Osteocyte (in vitro differentiated cells): ENCODE measurements at regions not wholly inside any gene's neighbourhood (a gene's known extent, or its start where the extent isn't known, plus 50 kb on each side); places are given as distances from the start of the nearest gene placed in this dataset.

Experiments used
- DNase-seq: peaks from one replicate; pipeline ENCODE4 v3.0.0; 2021; ENCODE audit warnings: mixed read lengths; ENCODE audit not compliant: unreplicated experiment; ENCODE audit errors: extremely low spot score
- H3K27ac Mint-ChIP-seq: one replicate; pipeline ENCODE4 v1.8.0; 2021; ENCODE audit warnings: mild to moderate bottlenecking, mixed read lengths; ENCODE audit not compliant: unreplicated experiment
- H3K27me3 Mint-ChIP-seq: one replicate; pipeline ENCODE4 v1.8.0; 2021; ENCODE audit warnings: mixed read lengths; ENCODE audit not compliant: unreplicated experiment
- H3K36me3 Mint-ChIP-seq: one replicate; pipeline ENCODE4 v1.8.0; 2021; ENCODE audit warnings: mixed read lengths; ENCODE audit not compliant: unreplicated experiment
- H3K4me1 Mint-ChIP-seq: one replicate; pipeline ENCODE4 v1.8.0; 2021; ENCODE audit warnings: mixed read lengths; ENCODE audit not compliant: unreplicated experiment
- H3K4me3 Mint-ChIP-seq: one replicate; pipeline ENCODE4 v1.8.0; 2021; ENCODE audit warnings: mild to moderate bottlenecking, moderate library complexity, mixed read lengths; ENCODE audit not compliant: unreplicated experiment
- H3K9me3 Mint-ChIP-seq: one replicate; pipeline ENCODE4 v1.8.0; 2021; ENCODE audit warnings: mixed read lengths; ENCODE audit not compliant: unreplicated experiment
- TF ChIP-seq, protein P1 (sequence below): fragments of 200-600 bp; sonication (generic); IDR thresholded peaks from 2 replicates; pipeline ENCODE4 v1.5.0; 2021; ENCODE audit warnings: antibody characterized with exemption, mild to moderate bottlenecking, moderate library complexity

- H3K4me1 Mint-ChIP-seq = peaks cover 17% of the 10 kb centered on the region
- H3K4me3 Mint-ChIP-seq = no peak overlapping the region
- peaks cover 5% of the 10 kb centered on the region for H3K9me3 Mint-ChIP-seq
- DNase-seq = no peak
- peaks cover 3% of the 10 kb centered on the region for H3K27me3 Mint-ChIP-seq
- no peak overlapping the region for H3K27ac Mint-ChIP-seq
- H3K36me3 Mint-ChIP-seq = no peaks in the 10 kb centered on the region
- TF ChIP-seq, protein P1, sequence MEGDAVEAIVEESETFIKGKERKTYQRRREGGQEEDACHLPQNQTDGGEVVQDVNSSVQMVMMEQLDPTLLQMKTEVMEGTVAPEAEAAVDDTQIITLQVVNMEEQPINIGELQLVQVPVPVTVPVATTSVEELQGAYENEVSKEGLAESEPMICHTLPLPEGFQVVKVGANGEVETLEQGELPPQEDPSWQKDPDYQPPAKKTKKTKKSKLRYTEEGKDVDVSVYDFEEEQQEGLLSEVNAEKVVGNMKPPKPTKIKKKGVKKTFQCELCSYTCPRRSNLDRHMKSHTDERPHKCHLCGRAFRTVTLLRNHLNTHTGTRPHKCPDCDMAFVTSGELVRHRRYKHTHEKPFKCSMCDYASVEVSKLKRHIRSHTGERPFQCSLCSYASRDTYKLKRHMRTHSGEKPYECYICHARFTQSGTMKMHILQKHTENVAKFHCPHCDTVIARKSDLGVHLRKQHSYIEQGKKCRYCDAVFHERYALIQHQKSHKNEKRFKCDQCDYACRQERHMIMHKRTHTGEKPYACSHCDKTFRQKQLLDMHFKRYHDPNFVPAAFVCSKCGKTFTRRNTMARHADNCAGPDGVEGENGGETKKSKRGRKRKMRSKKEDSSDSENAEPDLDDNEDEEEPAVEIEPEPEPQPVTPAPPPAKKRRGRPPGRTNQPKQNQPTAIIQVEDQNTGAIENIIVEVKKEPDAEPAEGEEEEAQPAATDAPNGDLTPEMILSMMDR = no peak
Observed at GRCh38 chr2:20542269-20542668, 95.4 kb downstream of the RHOB start.

DNA sequence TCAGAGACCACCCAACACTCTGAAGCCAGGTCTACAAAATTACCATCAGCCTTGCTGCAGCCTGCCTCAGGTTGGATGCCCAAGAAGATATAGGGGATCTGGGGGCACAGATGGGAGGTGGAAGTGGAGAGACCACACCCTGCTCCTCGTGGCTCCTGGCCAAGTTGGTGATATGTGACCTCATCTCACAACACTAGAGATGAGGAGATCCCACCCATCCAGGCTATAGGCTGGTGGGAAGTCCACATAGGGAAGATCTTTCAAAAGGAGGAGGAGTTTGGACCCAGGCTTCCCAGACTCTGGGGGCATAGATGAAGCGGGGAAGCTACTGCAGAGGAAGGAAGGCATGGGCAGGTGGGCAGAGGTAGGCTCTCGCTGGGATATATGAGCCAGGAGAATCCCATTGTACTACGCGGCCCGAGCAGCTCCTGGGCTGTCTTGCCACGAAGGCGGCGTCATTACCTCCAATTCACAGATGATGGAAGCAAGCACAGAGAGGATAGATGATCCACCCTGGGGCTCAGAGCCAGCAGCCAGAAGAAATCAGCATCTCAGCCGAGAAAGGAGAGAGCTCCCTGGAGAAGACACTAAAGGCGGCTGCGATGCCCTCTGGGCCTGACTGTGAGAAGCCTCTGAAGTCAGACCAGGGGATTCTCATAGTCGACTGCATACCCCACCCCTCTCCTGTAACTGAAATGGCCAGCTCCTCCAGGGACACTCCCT is 96.0 kb downstream of the RHOB start:
- DNase-seq = no peak
- H3K27ac Mint-ChIP-seq = no peak overlapping the region
- H3K4me3 Mint-ChIP-seq = no peak overlapping the region
- peaks cover 3% of the 10 kb centered on the region for H3K27me3 Mint-ChIP-seq
- TF ChIP-seq, protein P1 = no peak
- no peaks in the 10 kb centered on the region for H3K36me3 Mint-ChIP-seq
- H3K9me3 Mint-ChIP-seq = peaks cover 5% of the 10 kb centered on the region
- H3K4me1 Mint-ChIP-seq = peaks cover 17% of the 10 kb centered on the region

GRCh38 chr2:20543469-20544152 is 96.7 kb downstream of the RHOB start:
- H3K27me3 Mint-ChIP-seq = peaks cover 3% of the 10 kb centered on the region
- TF ChIP-seq, protein P1 = no peak
- no peak for DNase-seq
- no peaks in the 10 kb centered on the region for H3K36me3 Mint-ChIP-seq
- peaks cover 5% of the 10 kb centered on the region for H3K9me3 Mint-ChIP-seq
- H3K27ac Mint-ChIP-seq = no peak overlapping the region
- no peak overlapping the region for H3K4me3 Mint-ChIP-seq
- peaks cover 17% of the 10 kb centered on the region for H3K4me1 Mint-ChIP-seq

DNA sequence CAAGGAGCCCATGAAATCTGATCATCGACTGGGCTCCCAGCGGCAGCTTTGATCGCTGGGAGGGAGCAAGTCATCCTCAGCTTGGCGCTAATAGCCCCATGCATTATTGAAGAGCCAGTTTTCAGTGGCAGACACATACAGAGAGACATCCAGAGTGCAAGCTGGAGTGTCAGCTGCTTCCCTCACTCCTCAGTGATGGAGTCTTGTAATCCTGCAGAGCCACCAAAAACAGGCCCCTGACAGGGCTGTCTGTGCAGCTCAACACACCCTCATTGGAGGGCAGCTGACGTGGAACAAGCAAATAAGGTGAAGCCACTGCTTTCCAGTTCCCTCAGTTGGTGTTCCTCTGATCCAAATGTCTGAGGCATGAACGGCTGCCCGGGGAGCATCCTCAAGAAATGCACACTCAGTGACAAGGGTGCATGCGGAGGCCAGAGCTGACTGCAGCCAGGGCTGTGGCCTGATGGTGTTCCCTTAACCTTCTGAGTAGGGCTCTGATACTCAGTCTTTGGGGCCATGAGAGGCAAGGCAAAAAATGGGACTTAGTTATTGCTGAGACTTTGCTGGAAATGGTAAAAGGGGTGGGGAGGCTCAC is 97.4 kb downstream of the RHOB start:
- no peak overlapping the region for H3K4me3 Mint-ChIP-seq
- TF ChIP-seq, protein P1 = no peak
- peaks cover 3% of the 10 kb centered on the region for H3K27me3 Mint-ChIP-seq
- no peak overlapping the region for H3K27ac Mint-ChIP-seq
- peaks cover 5% of the 10 kb centered on the region for H3K9me3 Mint-ChIP-seq
- no peaks in the 10 kb centered on the region for H3K36me3 Mint-ChIP-seq
- DNase-seq = no peak
- H3K4me1 Mint-ChIP-seq = peaks cover 15% of the 10 kb centered on the region

GRCh38 chr2:20549144-20549543 is 101.8 kb downstream of the HS1BP3 start:
- no peaks in the 10 kb centered on the region for H3K36me3 Mint-ChIP-seq
- H3K9me3 Mint-ChIP-seq = peaks cover 5% of the 10 kb centered on the region
- no peak for DNase-seq
- H3K4me3 Mint-ChIP-seq = no peak overlapping the region
- peaks cover 8% of the 10 kb centered on the region for H3K4me1 Mint-ChIP-seq
- TF ChIP-seq, protein P1 = no peak
- H3K27me3 Mint-ChIP-seq = peaks cover 3% of the 10 kb centered on the region
- no peak overlapping the region for H3K27ac Mint-ChIP-seq
